ENCODE measurements at regions not wholly inside any gene's neighbourhood (a gene's known extent, or its start where the extent isn't known, plus 50 kb on each side); places are given as distances from the start of the nearest gene placed in this dataset.

DNA sequence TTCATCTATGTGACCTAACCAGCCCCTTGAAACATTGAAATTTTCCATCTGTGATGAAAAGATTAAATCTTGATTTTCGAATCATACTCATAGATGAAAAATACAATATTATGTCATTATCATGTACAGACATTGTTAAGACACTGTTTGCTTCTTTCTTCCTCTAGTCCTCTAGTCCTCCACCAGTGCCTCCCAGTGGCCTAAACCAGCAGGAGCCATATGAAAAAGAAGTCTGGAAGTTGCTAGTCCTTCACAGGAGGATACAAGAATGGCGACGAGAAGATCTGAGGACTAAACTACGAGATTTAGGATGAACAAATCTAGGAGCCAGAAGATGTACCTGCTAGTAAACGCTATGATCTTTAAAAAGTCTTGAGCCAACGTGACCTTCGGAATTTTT, 134.1 kb downstream of the SLC17A6 start:
- Histone ChIP-seq H3K4me1 (ENCODE audit: insufficient read depth, low read length) (no peaks in the 10 kb centered on the region), H3K36me3 (ENCODE audit: insufficient read depth, low read length) (no peaks in the 10 kb centered on the region), H3K27ac (ENCODE audit: low read depth in 1 of 2, low read length in 2 of 2) (no peak overlapping the region), H3K9me3 (ENCODE audit: control insufficient read depth in 1 of 2, insufficient read depth in 1 of 2, low read length in 2 of 2) (no peaks in the 10 kb centered on the region), H3K4me3 (ENCODE audit: low read length) (no peak overlapping the region), H3K27me3 (ENCODE audit: control insufficient read depth in 1 of 2, insufficient read depth in 2 of 2, low read length in 2 of 2) (no peaks in the 10 kb centered on the region)
- no peak overlapping the region for H3K27ac Mint-ChIP-seq
- DNase-seq (no peak), ATAC-seq (ENCODE audit: poor library complexity) (no peak)
- H3K27me3 Mint-ChIP-seq, result peaks cover 18% of the 10 kb centered on the region
- no peaks in the 10 kb centered on the region for H3K36me3 Mint-ChIP-seq (ENCODE audit: low read depth)
- intact Hi-C loops (cut with DNase I, micrococcal nuclease), result no loop called here
- ChIA-PET CTCF (no interaction called here), POLR2A (no interaction called here)
- no peak for TF ChIP-seq CTCF (IDR thresholded peaks at IDR 0.05)
- no peak overlapping the region for H3K4me3 Mint-ChIP-seq
- no peaks in the 10 kb centered on the region for H3K4me1 Mint-ChIP-seq (ENCODE audit: low read depth)
- H3K9me3 Mint-ChIP-seq, result no peaks in the 10 kb centered on the region

DNA sequence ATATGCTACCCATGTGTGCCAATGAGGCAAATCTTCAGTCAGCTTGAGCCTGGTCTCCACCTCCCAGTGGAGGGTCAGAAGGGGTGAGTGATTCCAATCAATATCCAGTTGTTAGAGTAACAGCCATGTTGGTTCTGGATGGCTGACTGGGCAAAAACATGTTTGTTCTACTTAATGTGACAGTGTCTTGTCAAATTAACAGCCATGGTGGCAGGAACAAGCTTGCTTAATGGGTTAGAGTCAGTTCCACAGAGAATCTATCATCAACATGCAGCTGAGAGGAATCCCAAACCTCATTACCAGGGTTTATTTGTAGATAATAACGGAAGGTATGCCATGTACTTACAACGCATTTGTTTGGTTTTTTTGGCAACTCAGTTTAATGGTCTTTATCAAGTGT, 133.2 kb downstream of the SLC17A6 start:
- H3K4me1 Mint-ChIP-seq (ENCODE audit: low read depth), result no peaks in the 10 kb centered on the region
- no peak overlapping the region for H3K27ac Mint-ChIP-seq
- H3K27me3 Mint-ChIP-seq, result peaks cover 21% of the 10 kb centered on the region
- intact Hi-C loops (cut with DNase I, micrococcal nuclease), result no loop called here
- H3K36me3 Mint-ChIP-seq (ENCODE audit: low read depth), result no peaks in the 10 kb centered on the region
- no peaks in the 10 kb centered on the region for H3K27me3 ChIP-seq (ENCODE audit: control insufficient read depth in 1 of 2, insufficient read depth in 2 of 2, low read length in 2 of 2)
- ATAC-seq (ENCODE audit: poor library complexity) (no peak), DNase-seq (no peak)
- H3K36me3 ChIP-seq (ENCODE audit: insufficient read depth, low read length), result no peaks in the 10 kb centered on the region
- H3K4me1 ChIP-seq (ENCODE audit: insufficient read depth, low read length), result no peaks in the 10 kb centered on the region
- no peak overlapping the region for H3K4me3 ChIP-seq (ENCODE audit: low read length)
- ChIA-PET POLR2A (no interaction called here), CTCF (no interaction called here)
- no peak overlapping the region for H3K27ac ChIP-seq (ENCODE audit: low read depth in 1 of 2, low read length in 2 of 2)
- no peak overlapping the region for H3K4me3 Mint-ChIP-seq
- H3K9me3 Mint-ChIP-seq, result no peaks in the 10 kb centered on the region
- H3K9me3 ChIP-seq (ENCODE audit: control insufficient read depth in 1 of 2, insufficient read depth in 1 of 2, low read length in 2 of 2), result no peaks in the 10 kb centered on the region
- TF ChIP-seq CTCF (IDR thresholded peaks at IDR 0.05), result no peak

DNA sequence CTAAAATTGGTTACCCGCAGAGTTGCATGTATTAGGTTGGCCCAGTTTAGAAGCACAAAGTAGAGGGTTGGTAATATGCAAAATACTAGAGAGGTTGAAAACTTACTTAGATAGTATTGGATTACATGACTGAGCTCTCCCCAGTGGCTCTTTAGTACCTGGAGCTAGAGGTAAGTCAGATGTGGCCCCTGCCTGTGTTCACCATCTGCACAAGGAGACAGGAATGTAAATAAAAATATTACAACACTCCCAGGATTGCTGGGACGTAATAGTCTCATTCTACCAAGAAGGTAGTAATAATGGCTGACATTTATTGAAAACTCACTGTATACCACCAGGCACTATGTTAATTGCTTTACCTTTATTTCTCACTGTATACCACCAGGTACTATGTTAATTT, 129.6 kb downstream of the SLC17A6 start:
- no peak for DNase-seq
- no peaks in the 10 kb centered on the region for H3K9me3 ChIP-seq (ENCODE audit: control insufficient read depth in 1 of 2, insufficient read depth in 1 of 2, low read length in 2 of 2)
- TF ChIP-seq CTCF (IDR thresholded peaks at IDR 0.05), result no peak
- H3K36me3 ChIP-seq (ENCODE audit: insufficient read depth, low read length), result no peaks in the 10 kb centered on the region
- ChIA-PET CTCF (no interaction called here), POLR2A (no interaction called here)
- Mint-ChIP-seq H3K4me1 (ENCODE audit: low read depth) (no peaks in the 10 kb centered on the region), H3K27me3 (peaks cover 24% of the 10 kb centered on the region), H3K4me3 (no peak overlapping the region), H3K27ac (no peak overlapping the region), H3K9me3 (no peaks in the 10 kb centered on the region), H3K36me3 (ENCODE audit: low read depth) (no peaks in the 10 kb centered on the region)
- no peak for ATAC-seq (ENCODE audit: poor library complexity)
- H3K4me3 ChIP-seq (ENCODE audit: low read length), result no peak overlapping the region
- H3K27ac ChIP-seq (ENCODE audit: low read depth in 1 of 2, low read length in 2 of 2), result no peak overlapping the region
- no peaks in the 10 kb centered on the region for H3K27me3 ChIP-seq (ENCODE audit: control insufficient read depth in 1 of 2, insufficient read depth in 2 of 2, low read length in 2 of 2)
- no peaks in the 10 kb centered on the region for H3K4me1 ChIP-seq (ENCODE audit: insufficient read depth, low read length)
- intact Hi-C loops (cut with DNase I, micrococcal nuclease), result no loop called here

Data from CD4-positive, alpha-beta T cell (primary cell).